Activated T-helper 1 cell treated with Interleukin-2 at 50 U/mL for 16 hours (primary cell): ENCODE measurements at regions not wholly inside any gene's neighbourhood (a gene's known extent, or its start where the extent isn't known, plus 50 kb on each side); places are given as distances from the start of the nearest gene placed in this dataset.
"Not testable (repeated sequence)": the region's sequence is repeated elsewhere in the genome, so short reads cannot be mapped to it uniquely, and the experiment has no call there.

Experiments
- DNase-seq: peaks from one replicate; pipeline ENCODE4 v3.0.0-alpha.2; 2020; ENCODE audit warnings: low read depth

- no peak for DNase-seq
Measured at GRCh38 chr5:157942595-157942994, 83.7 kb upstream of the CLINT1 start.

GRCh38 chr5:157941616-157942015 lies 82.7 kb upstream of the CLINT1 start:
- DNase-seq, result no peak

GRCh38 chr5:157938101-157938500 lies 79.2 kb upstream of the CLINT1 start:
- DNase-seq, result not testable (repeated sequence)

- not testable (repeated sequence) for DNase-seq
Measured at GRCh38 chr5:157936776-157937501, 78.0 kb upstream of the CLINT1 start.

- no peak for DNase-seq
Measured at GRCh38 chr5:157934600-157934999, 75.7 kb upstream of the CLINT1 start.

- no peak for DNase-seq
Measured at GRCh38 chr5:157933005-157933404, 74.1 kb upstream of the CLINT1 start.

- no peak for DNase-seq
Measured at GRCh38 chr5:157930710-157931109, 71.8 kb upstream of the CLINT1 start.

GRCh38 chr5:157926977-157927376 lies 68.0 kb upstream of the CLINT1 start:
- no peak for DNase-seq

- no peak for DNase-seq
Measured at GRCh38 chr5:157925786-157926671, 67.1 kb upstream of the CLINT1 start.

GRCh38 chr5:157924931-157925729 lies 66.2 kb upstream of the CLINT1 start:
- DNase-seq, result no peak

GRCh38 chr5:157924490-157924889 lies 65.5 kb upstream of the CLINT1 start:
- no peak for DNase-seq

- DNase-seq, result no peak
Measured at GRCh38 chr5:157923765-157924164, 64.8 kb upstream of the CLINT1 start.

GRCh38 chr5:157922026-157922425 lies 63.1 kb upstream of the CLINT1 start:
- DNase-seq, result no peak

GRCh38 chr5:157920828-157921170 lies 61.9 kb upstream of the CLINT1 start:
- no peak for DNase-seq

- no peak for DNase-seq
Measured at GRCh38 chr5:157918811-157919742, 60.1 kb upstream of the CLINT1 start.

- peak; percentile 10 for DNase-seq
Measured at GRCh38 chr5:157917899-157918809, 59.2 kb upstream of the CLINT1 start.

- no peak for DNase-seq
Measured at GRCh38 chr5:157917491-157917890, 58.5 kb upstream of the CLINT1 start.

GRCh38 chr5:157915638-157916037 lies 56.7 kb upstream of the CLINT1 start:
- DNase-seq, result no peak

GRCh38 chr5:157914151-157914788 lies 55.3 kb upstream of the CLINT1 start:
- no peak for DNase-seq

- DNase-seq, result no peak
Measured at GRCh38 chr5:157913575-157913974, 54.6 kb upstream of the CLINT1 start.
